Liver (tissue), 7 donors: ENCODE measurements at regions not wholly inside any gene's neighbourhood (a gene's known extent, or its start where the extent isn't known, plus 50 kb on each side); places are given as distances from the start of the nearest gene placed in this dataset.

Experiments used
- DNase-seq: peaks from one replicate; pipeline ENCODE4 v3.0.0-alpha.2; 2017; ENCODE audit warnings: low spot score
- H3K27ac ChIP-seq, 2 donors: one replicate each; pipeline ENCODE4 v1.7.0; 2013; ENCODE audit warnings: inconsistent platforms in 2 of 2, low read length in 2 of 2, control low read depth in 1 of 2, low read depth in 1 of 2, mild to moderate bottlenecking in 1 of 2
- H3K27me3 ChIP-seq, 4 donors: one replicate each; pipeline versions ENCODE4 v1.6.1 to v1.7.0; 2013; ENCODE audit warnings: low read length in 3 of 4, inconsistent platforms in 1 of 4, mild to moderate bottlenecking in 1 of 4, moderate library complexity in 1 of 4; ENCODE audit not compliant: control insufficient read depth in 4 of 4, insufficient read depth in 4 of 4
- H3K36me3 ChIP-seq, 4 donors: one replicate each; pipeline versions ENCODE4 v1.6.1 to v1.7.0; 2013; ENCODE audit warnings: low read length in 3 of 4, mild to moderate bottlenecking in 3 of 4, low read depth in 1 of 4, moderate library complexity in 1 of 4; ENCODE audit not compliant: control insufficient read depth in 4 of 4, insufficient read depth in 3 of 4
- H3K4me1 ChIP-seq, 4 donors: one replicate each; pipeline versions ENCODE4 v1.6.1 to v1.7.0; 2013; ENCODE audit warnings: low read length in 3 of 4, mild to moderate bottlenecking in 3 of 4, moderate library complexity in 1 of 4; ENCODE audit not compliant: control insufficient read depth in 4 of 4, insufficient read depth in 4 of 4
- H3K4me3 ChIP-seq, 3 donors: one replicate each; pipeline versions ENCODE4 v1.6.1 to v1.7.0; 2013; ENCODE audit warnings: low read length in 3 of 3, control low read depth in 1 of 3, low read depth in 1 of 3, mild to moderate bottlenecking in 1 of 3
- H3K9ac ChIP-seq, 2 donors: one replicate each; pipeline ENCODE4 v1.7.0; 2013; ENCODE audit warnings: low read length in 2 of 2, mild to moderate bottlenecking in 2 of 2, moderate library complexity in 2 of 2, control low read depth in 1 of 2, low read depth in 1 of 2
- H3K9me3 ChIP-seq, 4 donors: one replicate each; pipeline versions ENCODE4 v1.6.1 to v1.7.0; 2013; ENCODE audit warnings: low read length in 3 of 4; ENCODE audit not compliant: control insufficient read depth in 4 of 4
- ATF3 ChIP-seq: IDR thresholded peaks from 2 replicates; pipeline ENCODE4 v1.6.1; 2016; ENCODE audit warnings: antibody characterized with exemption
- EGR1 ChIP-seq, 2 donors: IDR thresholded peaks; 2 replicates each; pipeline ENCODE4 v1.6.1; 2016 to 2018; ENCODE audit warnings: antibody characterized with exemption in 2 of 2, low read depth in 2 of 2
- FOXA2 ChIP-seq: IDR thresholded peaks from 2 replicates; pipeline ENCODE4 v1.6.1; 2016; ENCODE audit warnings: antibody characterized with exemption
- GABPA ChIP-seq, 2 donors: IDR thresholded peaks in 1 of 2; conservative IDR thresholded peaks in 1 of 2; 2 replicates each; pipeline ENCODE4 v1.6.1; 2016; ENCODE audit warnings: antibody characterized with exemption in 2 of 2, mild to moderate bottlenecking in 1 of 2, moderate library complexity in 1 of 2
- HNF4A ChIP-seq, 2 donors: conservative IDR thresholded peaks; 2 replicates each; pipeline ENCODE4 v1.6.1; 2016; ENCODE audit warnings: antibody characterized with exemption in 2 of 2, mild to moderate bottlenecking in 2 of 2
- MAX ChIP-seq: IDR thresholded peaks from 2 replicates; pipeline ENCODE4 v1.6.1; 2016; ENCODE audit warnings: antibody characterized with exemption
- NR2F2 ChIP-seq: IDR thresholded peaks from 2 replicates; pipeline ENCODE4 v1.6.1; 2016; ENCODE audit warnings: antibody characterized with exemption
- RAD21 ChIP-seq, 2 donors: IDR thresholded peaks; 2 replicates each; pipeline ENCODE4 v1.6.1; 2016; ENCODE audit warnings: antibody characterized with exemption in 2 of 2, mild to moderate bottlenecking in 2 of 2
- REST ChIP-seq: IDR thresholded peaks from 2 replicates; pipeline ENCODE4 v1.6.1; 2016; ENCODE audit warnings: antibody characterized with exemption, mild to moderate bottlenecking
- SP1 ChIP-seq: IDR thresholded peaks from 2 replicates; pipeline ENCODE4 v1.6.1; 2018; ENCODE audit warnings: antibody characterized with exemption, mild to moderate bottlenecking
- TAF1 ChIP-seq: conservative IDR thresholded peaks from 2 replicates; pipeline ENCODE4 v1.6.1; 2016; ENCODE audit warnings: antibody characterized with exemption, mild to moderate bottlenecking
- YY1 ChIP-seq: IDR thresholded peaks from 2 replicates; pipeline ENCODE4 v1.6.1; 2016; ENCODE audit warnings: antibody characterized with exemption, mild to moderate bottlenecking
- ZBTB33 ChIP-seq: IDR thresholded peaks from 2 replicates; pipeline ENCODE4 v1.6.1; 2016; ENCODE audit warnings: antibody characterized with exemption
- WGBS: extraction: QIAGEN DNeasy Blood & Tissue Kit; methylation state at CpG from one replicate; pipeline ENCODE4 v1.1.7; 2013; 5-methylcytosine and 5-hydroxymethylcytosine counted together
- donor health status: healthy.
- donor health status: healthy.
- donor health status: healthy.
- donor health status: healthy.

GRCh38 chr22:46070803-46071450 lies 79.4 kb upstream of the PPARA start:
- Histone ChIP-seq H3K4me1 (peaks cover 4 to 48% (median 41%) of the 10 kb centered on the region in 4 donors), H3K9me3 (no peaks in the 10 kb centered on the region), H3K27me3 (no peaks in the 10 kb centered on the region), H3K27ac (peak overlapping the region; percentile 100), H3K4me3 (peak overlapping the region; percentile 59 to 67 (median 65)), H3K36me3 (no peaks in the 10 kb centered on the region), H3K9ac (peak overlapping the region; percentile 17 to 99)
- no peak for TF ChIP-seq GABPA (IDR thresholded peaks at IDR 0.05 in 1 of 2, conservative IDR thresholded peaks at IDR 0.05 in 1 of 2)
- no peak for TF ChIP-seq YY1
- TF ChIP-seq TAF1 = no peak
- no peak for TF ChIP-seq MAX
- TF ChIP-seq ZBTB33 = no peak
- no peak for TF ChIP-seq FOXA2
- no peak for TF ChIP-seq REST
- TF ChIP-seq SP1 = no peak
- TF ChIP-seq ATF3 = no peak
- TF ChIP-seq RAD21 (IDR thresholded peaks at IDR 0.05) = no peak
- no peak for TF ChIP-seq NR2F2
- no peak for TF ChIP-seq EGR1 (IDR thresholded peaks at IDR 0.05; ENCODE audit: low read depth in 2 of 2)
- no peak for TF ChIP-seq HNF4A (conservative IDR thresholded peaks at IDR 0.05)
- 1% methylated on average over 112 of the region's 112 CpGs for WGBS
- DNase-seq = peak; percentile 47

- under 1% methylated on average over 109 of the region's 109 CpGs for WGBS
- H3K9ac ChIP-seq = no peak overlapping the region
These were observed 78.7 kb upstream of the PPARA start for GRCh38 chr22:46071451-46072109.

More at GRCh38 chr22:46071451-46072109, 78.7 kb upstream of the PPARA start:
- Histone ChIP-seq H3K4me3 (peak overlapping the region; percentile 59 to 96 (median 85)), H3K9me3 (no peaks in the 10 kb centered on the region), H3K4me1 (peaks cover 4 to 51% (median 43%) of the 10 kb centered on the region in 4 donors), H3K27me3 (no peaks in the 10 kb centered on the region), H3K27ac (peak overlapping the region; percentile 97 to 98), H3K36me3 (no peaks in the 10 kb centered on the region)
- TF ChIP-seq YY1 (peak; percentile 14), EGR1 (IDR thresholded peaks at IDR 0.05; ENCODE audit: low read depth in 2 of 2) (peak in 1 of 2 donors; percentile 13), HNF4A (conservative IDR thresholded peaks at IDR 0.05) (no peak)
- DNase-seq = peak; percentile 67
